Stimulated activated memory B cell treated with anti-CD40 and anti-IgM and Interleukin-4, amounts not matched to agents 10 μg/mL and 1 μg/mL and 100 μg/mL, for 72 hours (primary cell): ENCODE measurements at regions not wholly inside any gene's neighbourhood (a gene's known extent, or its start where the extent isn't known, plus 50 kb on each side); places are given as distances from the start of the nearest gene placed in this dataset.

Experiments
- ATAC-seq: fragments of 150-1000 bp; cut with Tn5 transposase; 2 replicates; pipeline ENCODE4 v1.10.0; 2021
- H3K27ac Mint-ChIP-seq: one replicate; pipeline ENCODE4 v1.8.0; 2022; ENCODE audit warnings: mild to moderate bottlenecking, mixed read lengths
- H3K27me3 Mint-ChIP-seq: one replicate; pipeline ENCODE4 v1.8.0; 2022; ENCODE audit warnings: mixed read lengths
- H3K36me3 Mint-ChIP-seq: one replicate; pipeline ENCODE4 v1.8.0; 2022; ENCODE audit warnings: mixed read lengths
- H3K4me1 Mint-ChIP-seq: one replicate; pipeline ENCODE4 v1.8.0; 2022; ENCODE audit warnings: mixed read lengths
- H3K4me3 Mint-ChIP-seq: one replicate; pipeline ENCODE4 v1.8.0; 2022; ENCODE audit warnings: mild to moderate bottlenecking, moderate library complexity, mixed read lengths
- H3K9me3 Mint-ChIP-seq: one replicate; pipeline ENCODE4 v1.8.0; 2022; ENCODE audit warnings: mixed read lengths

DNA sequence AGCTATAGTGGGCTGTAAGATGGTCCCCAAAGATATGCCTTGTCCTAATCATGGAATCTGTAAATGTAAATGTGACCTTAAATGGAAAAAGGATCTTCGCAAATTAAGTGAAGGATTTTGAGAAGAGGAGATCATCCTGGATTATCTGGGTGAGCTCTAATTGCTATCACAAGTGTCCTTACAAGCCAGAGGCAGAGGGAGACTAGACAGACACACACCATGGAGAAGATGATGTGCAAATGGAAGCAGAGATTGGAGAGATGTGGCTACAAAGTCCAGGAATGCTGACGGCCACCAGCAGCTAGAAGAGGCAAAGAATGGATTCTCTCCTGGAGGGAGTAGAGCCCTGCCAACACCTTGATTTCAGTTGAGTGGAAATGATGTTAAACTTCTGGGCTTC is 102.3 kb upstream of the PROK2 start:
- peaks cover 78% of the 10 kb centered on the region for H3K27me3 Mint-ChIP-seq
- H3K27ac Mint-ChIP-seq = no peak overlapping the region
- H3K4me3 Mint-ChIP-seq = no peak overlapping the region
- no peaks in the 10 kb centered on the region for H3K4me1 Mint-ChIP-seq
- H3K36me3 Mint-ChIP-seq = no peaks in the 10 kb centered on the region
- no peak for ATAC-seq
- H3K9me3 Mint-ChIP-seq = no peaks in the 10 kb centered on the region

DNA sequence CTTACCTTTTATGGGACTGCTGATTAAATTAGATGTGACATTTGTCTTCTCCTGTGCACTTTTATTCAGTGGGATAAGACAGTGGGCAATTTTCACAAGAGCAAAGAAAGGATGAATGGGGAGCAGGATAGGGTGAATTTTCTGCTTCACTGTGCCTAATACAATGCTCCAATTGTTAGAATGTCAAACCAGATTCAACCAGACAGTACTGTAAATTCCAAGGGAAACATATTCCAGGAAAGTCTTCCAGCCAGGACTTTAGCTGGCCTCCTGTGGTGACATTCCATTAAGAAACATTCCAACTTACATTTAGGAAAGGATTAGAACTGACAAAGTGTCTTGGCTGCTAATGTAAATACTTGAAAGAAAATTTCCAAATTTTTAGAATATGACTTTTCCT is 100.1 kb upstream of the PROK2 start:
- Mint-ChIP-seq H3K4me1 (no peaks in the 10 kb centered on the region), H3K4me3 (no peak overlapping the region), H3K36me3 (no peaks in the 10 kb centered on the region), H3K27ac (no peak overlapping the region), H3K9me3 (no peaks in the 10 kb centered on the region), H3K27me3 (peaks cover 92% of the 10 kb centered on the region)
- no peak for ATAC-seq

DNA sequence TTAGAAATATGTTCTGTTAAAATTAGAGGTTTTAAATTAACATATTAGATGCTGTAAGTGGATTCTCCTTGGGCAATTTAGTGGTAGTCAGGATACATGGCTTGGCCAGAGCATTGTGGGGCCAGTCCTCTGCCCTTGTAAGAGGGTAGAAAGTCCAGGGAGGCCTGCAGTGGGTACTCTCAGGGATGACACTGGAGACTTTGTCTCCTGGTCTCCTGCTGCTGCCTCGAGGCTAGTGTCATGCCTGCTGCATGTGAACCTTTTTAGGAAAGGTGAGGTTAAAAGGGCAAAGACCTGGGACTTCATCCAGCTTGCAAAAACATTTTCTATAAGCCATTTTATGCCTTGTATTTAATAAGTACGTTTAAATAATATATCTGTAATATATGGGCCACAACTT is 96.8 kb upstream of the PROK2 start:
- Mint-ChIP-seq H3K36me3 (no peaks in the 10 kb centered on the region), H3K9me3 (no peaks in the 10 kb centered on the region), H3K4me1 (no peaks in the 10 kb centered on the region), H3K27me3 (peaks cover 86% of the 10 kb centered on the region), H3K4me3 (no peak overlapping the region), H3K27ac (no peak overlapping the region)
- no peak for ATAC-seq

DNA sequence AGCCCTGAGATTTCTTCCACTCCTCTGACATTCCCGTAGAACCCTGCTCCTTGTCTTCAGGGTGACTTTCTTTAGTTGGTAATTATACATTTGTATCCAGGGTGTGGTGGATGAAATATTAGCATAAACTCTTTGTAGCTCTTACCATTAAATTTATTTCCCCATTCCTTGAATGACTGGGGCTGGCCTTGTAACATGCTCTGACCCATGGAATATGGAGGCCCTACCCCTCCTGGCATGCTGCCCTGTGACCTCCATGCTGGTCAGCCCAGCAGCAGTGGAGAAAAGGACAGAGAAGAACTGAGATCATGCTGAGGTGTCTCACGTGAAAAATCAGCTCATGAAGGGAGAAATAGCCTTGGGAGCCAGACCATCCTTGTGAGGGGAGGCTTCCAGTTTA is 96.1 kb upstream of the PROK2 start:
- H3K4me1 Mint-ChIP-seq = no peaks in the 10 kb centered on the region
- ATAC-seq = no peak
- no peaks in the 10 kb centered on the region for H3K9me3 Mint-ChIP-seq
- H3K27ac Mint-ChIP-seq = no peak overlapping the region
- peaks cover 86% of the 10 kb centered on the region for H3K27me3 Mint-ChIP-seq
- H3K36me3 Mint-ChIP-seq = no peaks in the 10 kb centered on the region
- no peak overlapping the region for H3K4me3 Mint-ChIP-seq

DNA sequence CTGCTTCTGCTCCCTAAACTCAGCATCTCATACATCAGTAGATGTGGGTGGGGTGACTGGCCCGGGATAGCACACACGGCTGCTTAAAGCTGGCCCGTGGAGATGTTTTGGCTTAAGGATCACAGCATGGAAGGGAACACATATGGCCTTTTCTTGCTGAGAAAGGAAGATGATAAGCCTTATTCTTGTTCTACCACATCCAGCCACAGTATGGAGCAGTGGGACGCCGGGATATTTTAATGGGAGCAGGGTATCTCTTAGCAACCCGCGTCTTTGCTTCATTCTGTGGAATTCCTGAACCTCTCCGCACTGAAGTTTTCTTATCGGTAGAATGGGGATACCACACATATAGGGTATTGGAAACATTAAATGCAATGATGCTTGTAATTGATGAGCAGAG is 94.1 kb upstream of the PROK2 start:
- Mint-ChIP-seq H3K27ac (no peak overlapping the region), H3K36me3 (no peaks in the 10 kb centered on the region), H3K4me1 (peaks cover 5% of the 10 kb centered on the region), H3K9me3 (no peaks in the 10 kb centered on the region), H3K4me3 (no peak overlapping the region), H3K27me3 (peaks cover 71% of the 10 kb centered on the region)
- no peak for ATAC-seq

DNA sequence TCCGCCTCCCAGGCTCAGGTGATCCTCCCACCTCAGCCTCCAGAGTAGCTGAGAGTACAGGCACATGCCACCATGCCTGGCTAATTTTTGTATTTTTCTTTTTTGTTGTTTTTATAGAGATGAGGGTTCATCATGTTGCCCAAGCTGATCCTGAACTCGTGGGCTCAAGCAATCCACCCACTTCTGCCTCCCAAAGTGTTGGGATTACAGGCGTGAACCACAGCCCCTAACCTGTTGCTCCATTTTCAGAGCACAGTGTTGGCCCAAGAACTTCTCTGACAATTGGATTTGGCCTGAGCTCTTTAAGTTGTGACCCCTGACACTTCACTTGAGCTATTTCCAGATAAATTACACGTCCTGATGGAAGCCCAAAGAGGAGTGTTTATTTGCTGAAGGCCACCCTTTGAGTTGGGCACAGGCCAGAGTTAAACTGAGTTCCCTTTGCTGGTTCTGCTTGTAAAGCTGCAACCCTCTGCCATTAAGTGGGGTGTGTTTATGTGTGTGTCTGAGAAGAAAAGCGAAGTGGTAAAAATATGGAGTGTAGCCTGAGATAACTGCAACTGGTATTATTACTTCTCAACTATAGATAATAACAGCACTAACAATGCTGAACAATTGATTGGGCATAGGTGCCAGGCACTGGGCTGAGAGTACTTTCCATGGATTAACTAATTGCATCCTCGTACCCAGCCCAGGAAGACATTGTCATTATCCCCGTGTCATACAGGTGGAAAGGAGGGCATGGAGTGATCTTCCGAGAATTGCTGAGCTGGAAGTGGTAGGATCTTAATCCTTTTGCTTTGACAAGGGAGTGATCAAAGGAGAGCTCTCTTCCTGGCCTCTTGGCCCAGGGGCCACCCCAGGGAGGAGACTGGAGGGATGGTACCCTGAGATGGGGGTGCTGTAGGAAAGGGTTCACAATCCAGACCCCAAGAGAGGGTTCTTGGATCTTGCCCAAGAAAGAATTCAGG is 91.5 kb upstream of the PROK2 start:
- no peak overlapping the region for H3K4me3 Mint-ChIP-seq
- H3K27me3 Mint-ChIP-seq = peaks cover 62% of the 10 kb centered on the region
- H3K9me3 Mint-ChIP-seq = no peaks in the 10 kb centered on the region

DNA sequence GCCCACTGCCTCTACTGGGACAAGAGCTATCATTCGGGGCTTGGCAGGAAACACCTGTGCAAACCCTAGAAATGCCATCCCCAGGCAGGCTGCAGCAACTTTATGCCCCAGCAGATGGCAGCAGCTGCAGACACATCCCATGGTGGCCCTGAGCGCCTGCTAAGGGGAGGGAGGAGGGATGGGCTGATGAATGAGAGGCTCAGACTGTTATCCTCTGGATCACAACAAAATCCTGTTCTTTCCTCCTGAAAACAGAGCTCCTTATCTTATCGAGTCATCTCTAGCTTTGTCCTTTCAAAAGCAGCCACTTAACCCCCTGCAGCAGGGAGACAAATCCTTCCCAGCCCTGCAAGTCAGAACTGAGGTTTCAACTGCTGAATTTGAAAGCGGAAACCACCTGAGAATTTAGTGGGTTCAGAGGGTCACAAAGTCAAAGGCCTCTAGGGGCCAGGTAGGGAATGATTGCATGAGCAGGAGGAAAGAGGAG is 90.6 kb upstream of the PROK2 start:
- peaks cover 53% of the 10 kb centered on the region for H3K27me3 Mint-ChIP-seq
- peak; percentile 93 for ATAC-seq
- no peak overlapping the region for H3K27ac Mint-ChIP-seq
- no peaks in the 10 kb centered on the region for H3K9me3 Mint-ChIP-seq
- H3K36me3 Mint-ChIP-seq = no peaks in the 10 kb centered on the region
- H3K4me1 Mint-ChIP-seq = peaks cover 12% of the 10 kb centered on the region
- no peak overlapping the region for H3K4me3 Mint-ChIP-seq

More for the DNA sequence above, 91.5 kb upstream of the PROK2 start:
- no peak overlapping the region for H3K27ac Mint-ChIP-seq
- ATAC-seq = no peak
- H3K4me1 Mint-ChIP-seq = peaks cover 12% of the 10 kb centered on the region
- H3K36me3 Mint-ChIP-seq = no peaks in the 10 kb centered on the region

DNA sequence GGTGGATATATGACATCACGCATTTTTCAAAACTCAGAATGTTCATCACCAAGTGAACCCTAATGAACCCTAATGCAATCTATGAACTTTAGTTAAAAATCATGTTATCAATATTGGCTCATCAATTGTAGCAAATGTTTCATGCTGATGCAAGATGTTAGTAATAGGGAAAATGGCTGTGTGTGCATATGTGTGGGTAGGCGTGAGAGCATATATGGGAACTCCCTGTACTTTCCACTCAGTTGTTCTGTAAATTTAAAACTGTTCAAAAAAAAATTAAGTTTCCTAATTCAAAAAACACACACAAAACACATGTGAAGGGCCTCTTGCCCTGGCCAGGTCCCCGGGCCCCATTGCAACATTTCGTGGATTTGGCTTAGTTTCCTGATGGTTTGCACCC is 89.7 kb upstream of the PROK2 start:
- peaks cover 53% of the 10 kb centered on the region for H3K27me3 Mint-ChIP-seq
- peaks cover 12% of the 10 kb centered on the region for H3K4me1 Mint-ChIP-seq
- H3K4me3 Mint-ChIP-seq = no peak overlapping the region
- no peaks in the 10 kb centered on the region for H3K9me3 Mint-ChIP-seq
- no peak overlapping the region for H3K27ac Mint-ChIP-seq
- no peaks in the 10 kb centered on the region for H3K36me3 Mint-ChIP-seq
- no peak for ATAC-seq

DNA sequence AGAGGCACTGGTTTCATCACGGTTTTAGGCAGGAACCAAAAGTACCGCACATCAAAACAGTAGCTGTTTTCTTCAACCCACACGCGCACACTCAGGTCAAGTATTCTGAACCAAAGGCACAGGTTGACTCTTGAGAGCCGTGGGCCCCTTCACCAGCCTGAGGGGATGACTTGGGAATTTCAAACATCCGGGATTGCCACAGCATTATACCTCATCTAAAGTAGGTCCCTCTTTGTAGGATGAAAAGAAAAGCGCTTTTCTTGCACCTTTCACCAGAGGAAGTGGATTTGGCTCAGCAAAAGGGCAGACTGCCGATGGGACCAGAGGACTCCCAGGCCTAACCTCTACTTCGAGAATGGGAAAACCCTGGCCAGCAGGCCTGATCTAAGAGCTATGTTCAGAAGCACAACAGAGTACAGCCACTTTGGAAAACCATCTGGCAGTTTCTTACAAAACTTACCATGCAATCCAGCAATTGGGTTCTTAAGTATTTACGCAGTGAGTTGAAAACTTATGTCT is 88.2 kb upstream of the PROK2 start:
- Mint-ChIP-seq H3K9me3 (peaks cover 4% of the 10 kb centered on the region), H3K36me3 (no peaks in the 10 kb centered on the region), H3K27ac (no peak overlapping the region)

DNA sequence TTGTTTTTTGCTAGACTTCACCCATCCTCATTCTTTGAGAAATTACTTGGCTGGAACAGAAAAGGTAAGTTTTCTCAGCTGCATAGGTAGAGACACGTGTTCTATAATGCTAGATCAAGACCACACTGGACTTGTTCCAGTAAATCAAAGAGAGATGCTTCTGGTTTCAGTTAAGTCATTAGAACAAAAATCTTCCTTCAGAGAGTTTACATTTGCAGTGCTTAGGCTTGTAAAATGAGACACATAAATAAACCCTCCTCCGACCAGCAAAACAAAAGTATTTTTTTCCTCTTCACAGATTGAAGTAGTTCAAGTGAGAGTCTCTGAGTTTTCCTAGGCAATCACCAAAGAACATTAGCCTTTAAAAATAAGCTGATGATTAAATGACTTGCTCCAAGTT is 87.3 kb upstream of the PROK2 start:
- peaks cover 10% of the 10 kb centered on the region for H3K9me3 Mint-ChIP-seq
- H3K4me3 Mint-ChIP-seq = no peak overlapping the region
- H3K27me3 Mint-ChIP-seq = peaks cover 58% of the 10 kb centered on the region
- peaks cover 6% of the 10 kb centered on the region for H3K36me3 Mint-ChIP-seq
- no peak overlapping the region for H3K27ac Mint-ChIP-seq
- no peak for ATAC-seq
- H3K4me1 Mint-ChIP-seq = peaks cover 12% of the 10 kb centered on the region

More for the DNA sequence above, 88.2 kb upstream of the PROK2 start:
- Mint-ChIP-seq H3K4me1 (peaks cover 12% of the 10 kb centered on the region), H3K4me3 (no peak overlapping the region), H3K27me3 (peaks cover 52% of the 10 kb centered on the region)
- no peak for ATAC-seq

DNA sequence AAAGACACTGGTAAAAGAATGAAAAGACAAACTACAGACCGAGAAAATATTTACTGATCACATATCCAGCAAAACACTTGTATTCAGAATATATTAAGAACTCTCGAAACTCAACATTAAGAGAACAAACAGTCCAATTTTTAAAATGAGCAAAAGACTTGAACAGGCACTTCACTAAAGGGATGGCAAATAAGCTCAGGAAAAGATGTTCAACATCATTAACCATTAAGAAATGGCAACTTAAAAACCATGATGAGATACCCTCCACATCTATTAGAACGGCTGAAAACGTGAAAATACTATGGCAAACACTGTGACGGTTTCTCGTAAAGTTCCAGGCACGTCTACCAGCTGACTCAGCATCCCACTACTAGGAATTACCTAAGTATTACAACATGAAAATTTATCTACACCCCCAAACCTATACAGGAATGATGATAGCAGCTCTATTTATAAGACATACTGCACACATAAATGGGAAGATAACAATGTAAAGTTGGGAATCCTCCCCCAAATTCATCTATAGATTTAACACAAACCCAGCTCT is 86.1 kb upstream of the PROK2 start:
- ATAC-seq = no peak
- Mint-ChIP-seq H3K4me1 (peaks cover 12% of the 10 kb centered on the region), H3K9me3 (peaks cover 11% of the 10 kb centered on the region), H3K36me3 (peaks cover 6% of the 10 kb centered on the region), H3K4me3 (no peak overlapping the region), H3K27ac (no peak overlapping the region), H3K27me3 (peaks cover 58% of the 10 kb centered on the region)

DNA sequence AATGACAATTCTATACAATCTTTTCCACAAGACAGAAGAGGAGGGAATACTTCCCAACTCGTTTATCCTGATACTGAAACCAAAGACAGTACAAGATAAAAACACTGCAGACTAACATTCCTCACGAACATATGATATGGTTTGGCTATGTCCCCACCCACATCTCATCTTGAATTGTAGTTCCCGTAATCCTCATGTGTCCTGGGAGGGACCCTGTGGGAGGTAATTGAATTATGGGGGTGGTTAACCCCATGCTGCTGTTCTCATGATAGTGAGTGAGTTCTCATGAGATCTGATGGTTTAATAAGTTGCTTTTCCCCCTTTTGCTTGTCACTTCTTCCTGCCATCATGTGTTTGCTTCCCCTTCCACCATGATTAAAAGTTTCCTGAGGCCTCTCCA is 83.9 kb upstream of the PROK2 start:
- Mint-ChIP-seq H3K27ac (no peak overlapping the region), H3K4me1 (peaks cover 7% of the 10 kb centered on the region), H3K27me3 (peaks cover 76% of the 10 kb centered on the region)

DNA sequence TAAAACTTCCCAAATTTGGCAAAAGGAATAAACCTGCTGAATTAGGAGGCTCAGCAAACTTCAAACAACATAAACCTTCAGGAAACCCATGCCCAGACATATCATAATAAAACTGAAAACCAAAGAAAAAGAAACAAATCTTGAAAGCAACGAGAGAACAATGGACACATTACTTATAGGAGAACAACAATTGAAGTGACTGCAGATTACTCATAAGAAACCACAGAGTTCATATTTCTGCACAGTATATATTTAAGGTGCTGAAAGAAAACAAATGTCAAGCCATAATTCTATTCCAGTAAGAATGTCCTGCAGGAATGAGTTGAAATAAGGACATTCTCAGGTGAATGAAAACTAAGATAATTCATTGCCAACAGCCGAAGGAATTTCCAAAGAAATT is 80.8 kb upstream of the PROK2 start:
- Mint-ChIP-seq H3K27me3 (peaks cover 97% of the 10 kb centered on the region), H3K4me3 (no peak overlapping the region), H3K36me3 (peaks cover 11% of the 10 kb centered on the region), H3K4me1 (no peaks in the 10 kb centered on the region), H3K27ac (no peak overlapping the region), H3K9me3 (peaks cover 18% of the 10 kb centered on the region)
- ATAC-seq = no peak

More for the DNA sequence above, 83.9 kb upstream of the PROK2 start:
- no peak for ATAC-seq
- Mint-ChIP-seq H3K9me3 (peaks cover 11% of the 10 kb centered on the region), H3K36me3 (peaks cover 6% of the 10 kb centered on the region), H3K4me3 (no peak overlapping the region)

DNA sequence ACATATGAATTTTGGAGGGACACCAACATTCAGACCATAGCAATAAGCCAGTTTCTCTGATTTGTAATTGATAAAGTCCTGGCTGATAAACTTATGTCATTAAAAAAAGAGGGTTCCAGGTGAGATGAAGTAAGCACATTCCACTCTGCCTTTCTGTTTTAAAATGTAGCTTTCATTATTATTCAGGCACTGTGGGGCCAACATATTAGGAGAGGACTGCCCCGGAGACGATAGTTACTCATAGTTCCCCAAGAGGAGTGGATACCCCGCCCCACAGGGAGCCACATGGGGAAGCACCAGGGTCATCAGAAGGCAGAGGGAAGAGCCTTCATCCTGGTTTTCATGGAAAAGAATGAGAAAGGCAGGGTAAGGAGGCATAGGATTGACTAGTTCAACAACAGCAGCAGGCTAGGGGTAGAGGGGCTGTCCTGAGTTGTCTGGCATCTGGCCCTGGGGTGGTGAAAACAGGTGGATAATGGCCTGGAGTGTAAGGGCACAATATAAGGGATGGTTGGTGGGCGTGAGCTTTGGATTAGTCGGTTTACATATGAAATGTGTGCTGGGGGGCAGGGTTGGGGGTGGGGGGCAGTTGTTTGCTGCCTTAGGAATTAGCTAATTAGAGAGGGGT is 78.7 kb upstream of the PROK2 start:
- H3K9me3 Mint-ChIP-seq = peaks cover 26% of the 10 kb centered on the region
- H3K27ac Mint-ChIP-seq = no peak overlapping the region
- H3K4me3 Mint-ChIP-seq = no peak overlapping the region
- H3K36me3 Mint-ChIP-seq = peaks cover 18% of the 10 kb centered on the region
- no peak for ATAC-seq
- no peaks in the 10 kb centered on the region for H3K4me1 Mint-ChIP-seq
- H3K27me3 Mint-ChIP-seq = peaks cover 100% of the 10 kb centered on the region

DNA sequence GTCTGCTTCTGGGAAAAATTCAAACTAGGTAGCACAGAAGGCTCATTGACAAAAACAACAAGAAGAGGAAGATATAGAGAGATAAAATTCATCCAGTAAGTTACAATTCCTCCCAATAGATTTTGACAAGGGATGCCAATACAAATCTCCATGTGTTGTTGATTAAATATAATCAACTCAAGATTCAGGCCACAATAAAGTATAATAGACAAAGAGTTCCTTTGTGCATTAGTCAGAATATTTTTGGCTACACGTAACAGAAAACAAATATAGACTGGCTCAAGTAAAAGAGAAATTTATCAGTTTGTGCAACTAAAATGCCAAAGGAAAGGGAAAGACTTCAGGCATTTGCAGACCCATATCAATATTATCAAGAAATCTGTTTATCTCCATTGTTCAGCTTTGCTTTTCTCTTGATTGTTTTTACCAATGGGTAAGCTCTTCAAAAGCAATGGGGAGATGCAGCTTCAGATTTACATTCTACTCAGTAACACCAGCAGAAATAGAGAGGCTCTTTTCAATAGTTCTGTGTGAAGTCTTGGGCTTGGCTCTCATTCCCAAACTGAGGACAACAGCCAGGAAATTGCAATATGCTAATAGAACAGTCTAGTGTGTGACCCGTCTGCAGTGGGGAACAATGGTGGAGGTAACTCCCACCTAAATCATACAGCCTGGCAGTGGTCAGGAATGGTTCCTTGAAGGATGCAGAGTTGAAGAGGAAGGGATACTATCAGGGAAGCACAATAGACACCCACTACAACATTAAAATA is 77.6 kb upstream of the PROK2 start:
- no peaks in the 10 kb centered on the region for H3K4me1 Mint-ChIP-seq
- no peak overlapping the region for H3K27ac Mint-ChIP-seq
- H3K4me3 Mint-ChIP-seq = no peak overlapping the region
- H3K27me3 Mint-ChIP-seq = peaks cover 99% of the 10 kb centered on the region
- H3K9me3 Mint-ChIP-seq = peaks cover 19% of the 10 kb centered on the region
- ATAC-seq = no peak
- H3K36me3 Mint-ChIP-seq = peaks cover 15% of the 10 kb centered on the region
